RWPE1 (cell line): ENCODE measurements at regions not wholly inside any gene's neighbourhood (a gene's known extent, or its start where the extent isn't known, plus 50 kb on each side); places are given as distances from the start of the nearest gene placed in this dataset.

ENCODE experiments used
- CTCF ChIA-PET: fragments of 350-600 bp; sonication (Branson Sonifier 250); formaldehyde crosslinking; extraction: SDS; loops from one replicate; lab custom pipeline; 2021; lab: Yijun Ruan, JAX
- POLR2A ChIA-PET: fragments of 400-600 bp; formaldehyde crosslinking; extraction: SDS; loops from one replicate; lab custom pipeline; 2020; ENCODE audit warnings: antibody characterized with exemption; ENCODE audit not compliant: low non-redundant PET; lab: Yijun Ruan, JAX
- DNase-seq: peaks from one replicate; pipeline ENCODE4 v3.0.0; 2012; ENCODE audit warnings: low spot score
- H3K27ac ChIP-seq: fragments of 450-650 bp; 2 replicates; pipeline ENCODE4 v1.5.1; 2017
- CTCF ChIP-seq: fragments of 450-650 bp; conservative IDR thresholded peaks from 2 replicates; pipeline ENCODE4 v1.5.1; 2017; ENCODE audit warnings: low read depth, mild to moderate bottlenecking

- no peak for TF ChIP-seq CTCF
- POLR2A ChIA-PET = no interaction called here
- CTCF ChIA-PET = interaction anchor here (0.6 kb wide), 1 partner anchor 82 kb away, joined by 3 read pairs; no protein-coding TSS in a partner anchor
- H3K27ac ChIP-seq = no peak overlapping the region
- no peak for DNase-seq
These were observed 94.7 kb upstream of the CRHR1 start for GRCh38 chr17:45689451-45689850.

DNA sequence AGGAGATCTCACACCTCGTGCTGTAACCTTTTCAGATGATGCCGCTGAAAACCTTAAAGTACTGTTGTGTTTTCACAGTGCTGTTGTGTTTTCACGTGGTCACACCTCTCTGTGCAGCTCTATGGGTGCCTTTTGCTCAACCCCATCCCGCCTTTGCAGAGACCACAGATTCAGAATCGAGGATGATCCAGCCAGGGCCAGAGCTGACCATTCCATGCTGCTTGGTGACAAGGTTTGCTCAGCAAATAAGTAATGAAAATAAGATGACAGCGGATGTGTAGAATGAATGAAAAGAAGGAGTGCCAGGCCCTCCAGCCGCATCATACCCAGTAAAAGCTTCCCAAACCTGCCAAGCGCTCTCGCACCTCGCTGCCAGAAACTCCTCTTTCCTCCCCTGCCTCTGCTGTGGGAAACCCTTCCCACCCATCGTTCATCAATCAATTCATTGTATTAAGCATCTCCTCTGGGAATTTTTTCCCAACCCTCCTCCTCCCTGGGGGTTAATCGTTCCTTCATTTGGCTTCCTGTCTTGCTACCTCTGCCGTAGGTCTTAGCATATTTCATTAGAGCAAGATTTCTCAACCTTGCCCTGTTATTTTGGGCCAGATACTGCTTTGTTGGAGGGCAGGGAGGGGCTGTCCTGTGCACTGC lies 93.4 kb upstream of the CRHR1 start:
- CTCF ChIA-PET = interaction anchor here (0.8 kb wide), 1 partner anchor 408 kb away, joined by 3 read pairs; no protein-coding TSS in a partner anchor
- TF ChIP-seq CTCF = no peak
- DNase-seq = no peak
- POLR2A ChIA-PET = no interaction called here
- no peak overlapping the region for H3K27ac ChIP-seq

GRCh38 chr17:45692661-45693060 lies 91.5 kb upstream of the CRHR1 start:
- H3K27ac ChIP-seq = no peak overlapping the region
- TF ChIP-seq CTCF = no peak
- DNase-seq = no peak
- ChIA-PET POLR2A (no interaction called here), CTCF (no interaction called here)

DNA sequence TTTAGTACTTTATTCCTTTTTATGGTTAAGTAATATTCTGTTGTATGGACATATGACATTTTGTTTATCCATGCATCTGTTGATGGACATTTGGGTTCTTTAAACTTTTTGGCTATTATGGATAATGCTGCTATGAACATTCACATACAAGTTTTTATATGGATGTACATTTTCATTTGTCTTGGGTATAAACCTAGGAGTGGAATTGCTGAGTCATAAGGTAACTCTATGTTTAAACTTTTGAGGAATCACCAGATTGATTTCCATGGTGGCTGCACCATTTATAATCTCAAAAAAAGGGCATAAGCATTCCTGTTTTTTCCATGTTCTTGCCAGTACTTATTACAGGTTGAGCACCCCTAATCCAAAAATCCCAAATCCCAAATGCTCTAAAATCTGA lies 90.3 kb upstream of the CRHR1 start:
- ChIA-PET CTCF (no interaction called here), POLR2A (no interaction called here)
- DNase-seq = no peak
- no peak for TF ChIP-seq CTCF
- H3K27ac ChIP-seq = no peak overlapping the region

GRCh38 chr17:45696442-45696841 lies 87.7 kb upstream of the CRHR1 start:
- DNase-seq = no peak
- TF ChIP-seq CTCF = no peak
- ChIA-PET POLR2A (no interaction called here), CTCF (no interaction called here)
- H3K27ac ChIP-seq = no peak overlapping the region

DNA sequence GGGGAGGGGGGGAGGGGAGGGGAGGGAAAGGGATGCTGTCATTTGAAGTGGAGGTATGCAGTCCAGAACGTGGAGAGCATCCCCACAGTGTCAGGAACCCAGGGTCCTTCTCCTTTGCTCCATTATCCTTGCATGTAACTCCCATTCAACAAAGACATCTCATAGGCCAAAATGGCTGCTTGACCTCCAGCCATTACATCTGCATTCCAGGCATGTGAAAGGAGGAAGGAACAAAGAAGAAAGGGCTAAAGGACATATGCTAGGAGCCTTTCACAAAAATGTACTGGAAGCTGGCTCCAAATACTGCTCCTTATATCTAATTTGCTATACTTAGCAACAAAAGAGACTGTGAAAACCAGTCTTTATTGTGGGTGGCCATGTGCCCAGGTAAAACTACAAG lies 87.0 kb upstream of the CRHR1 start:
- DNase-seq = no peak
- no peak overlapping the region for H3K27ac ChIP-seq
- ChIA-PET CTCF (interaction anchor here (0.6 kb wide), 1 partner anchor 26 kb away, joined by 3 read pairs; no protein-coding TSS in a partner anchor), POLR2A (no interaction called here)
- no peak for TF ChIP-seq CTCF
